Thoracic aorta (tissue), 2 donors: ENCODE measurements at regions not wholly inside any gene's neighbourhood (a gene's known extent, or its start where the extent isn't known, plus 50 kb on each side); places are given as distances from the start of the nearest gene placed in this dataset.

Experiments
- ATAC-seq: fragments of 150-250 bp; one replicate; pipeline ENCODE4 v1.8.0; 2017; ENCODE audit warnings: low read depth; ENCODE audit not compliant: insufficient number of reproducible peaks, low FRiP score
- DNase-seq: peaks from one replicate; pipeline ENCODE4 v3.0.0-alpha.2; 2020; ENCODE audit warnings: low spot score
- H3K27ac ChIP-seq, 2 donors: fragments of 200-600 bp; sonication (generic); 1 replicate in 1 of 2; 2 replicates in 1 of 2; pipeline ENCODE4 v1.5.1; 2016; ENCODE audit warnings: mild to moderate bottlenecking in 2 of 2, moderate library complexity in 2 of 2
- H3K27me3 ChIP-seq: fragments of 200-600 bp; sonication (generic); replicated peaks from 2 replicates; pipeline ENCODE4 v1.6.0; 2016; ENCODE audit warnings: mild to moderate bottlenecking; ENCODE audit not compliant: insufficient read depth
- H3K36me3 ChIP-seq: fragments of 200-600 bp; sonication (generic); one replicate; pipeline ENCODE4 v1.5.1; 2016
- H3K4me1 ChIP-seq, 2 donors: fragments of 200-600 bp; sonication (generic); 1 replicate in 1 of 2; 2 replicates in 1 of 2; pipeline versions ENCODE4 v1.5.1 to v1.6.0; 2016; ENCODE audit warnings: low read depth in 2 of 2, mild to moderate bottlenecking in 1 of 2; ENCODE audit not compliant: control insufficient read depth in 1 of 2
- H3K4me3 ChIP-seq: fragments of 200-600 bp; sonication (generic); 2 replicates; pipeline ENCODE4 v1.5.1; 2016; ENCODE audit warnings: mild to moderate bottlenecking
- H3K9me3 ChIP-seq: fragments of 200-600 bp; sonication (generic); 2 replicates; pipeline ENCODE4 v1.5.1; 2016
- CTCF ChIP-seq: fragments of 200-600 bp; sonication (generic); IDR thresholded peaks from one replicate; pipeline ENCODE4 v1.5.1; 2019; ENCODE audit warnings: antibody characterized with exemption

GRCh38 chr9:120197605-120198004 is 382.4 kb downstream of the CDK5RAP2 start:
- H3K9me3 ChIP-seq: no peaks in the 10 kb centered on the region
- no peaks in the 10 kb centered on the region for H3K36me3 ChIP-seq
- H3K4me3 ChIP-seq: no peak overlapping the region
- H3K27ac ChIP-seq: no peak overlapping the region
- ATAC-seq: no peak
- no peak for DNase-seq
- no peaks in the 10 kb centered on the region for H3K27me3 ChIP-seq
- TF ChIP-seq CTCF: no peak
- H3K4me1 ChIP-seq: no peaks in the 10 kb centered on the region

GRCh38 chr9:120191141-120191540 is 388.8 kb downstream of the CDK5RAP2 start:
- no peaks in the 10 kb centered on the region for H3K27me3 ChIP-seq
- no peaks in the 10 kb centered on the region for H3K9me3 ChIP-seq
- DNase-seq (no peak), ATAC-seq (no peak)
- no peaks in the 10 kb centered on the region for H3K36me3 ChIP-seq
- no peak overlapping the region for H3K4me3 ChIP-seq
- TF ChIP-seq CTCF: no peak
- H3K4me1 ChIP-seq: no peaks in the 10 kb centered on the region
- no peak overlapping the region for H3K27ac ChIP-seq

- Histone ChIP-seq H3K27ac (no peak overlapping the region), H3K36me3 (no peaks in the 10 kb centered on the region), H3K9me3 (no peaks in the 10 kb centered on the region), H3K4me1 (no peaks in the 10 kb centered on the region), H3K27me3 (no peaks in the 10 kb centered on the region), H3K4me3 (no peak overlapping the region)
- no peak for DNase-seq
- TF ChIP-seq CTCF: no peak
- no peak for ATAC-seq
These were observed 392.2 kb downstream of the CDK5RAP2 start for GRCh38 chr9:120187758-120188157.

GRCh38 chr9:120186276-120186675 is 393.7 kb downstream of the CDK5RAP2 start:
- no peaks in the 10 kb centered on the region for H3K36me3 ChIP-seq
- TF ChIP-seq CTCF: no peak
- no peaks in the 10 kb centered on the region for H3K4me1 ChIP-seq
- H3K27me3 ChIP-seq: no peaks in the 10 kb centered on the region
- DNase-seq (no peak), ATAC-seq (no peak)
- H3K4me3 ChIP-seq: no peak overlapping the region
- H3K9me3 ChIP-seq: no peaks in the 10 kb centered on the region
- H3K27ac ChIP-seq: no peak overlapping the region

- Histone ChIP-seq H3K4me3 (no peak overlapping the region), H3K36me3 (no peaks in the 10 kb centered on the region), H3K9me3 (no peaks in the 10 kb centered on the region), H3K4me1 (no peaks in the 10 kb centered on the region), H3K27ac (no peak overlapping the region), H3K27me3 (no peaks in the 10 kb centered on the region)
- no peak for ATAC-seq
- no peak for DNase-seq
- no peak for TF ChIP-seq CTCF
These were observed 395.7 kb downstream of the CDK5RAP2 start for GRCh38 chr9:120184266-120184665.
